Mucosa of rectum (tissue), 2 donors: ENCODE measurements at regions not wholly inside any gene's neighbourhood (a gene's known extent, or its start where the extent isn't known, plus 50 kb on each side); places are given as distances from the start of the nearest gene placed in this dataset.

Source experiments
- H3K27ac ChIP-seq, 2 donors: one replicate each; pipeline ENCODE4 v1.7.0; 2013; ENCODE audit warnings: inconsistent platforms in 2 of 2, low read depth in 2 of 2, low read length in 2 of 2
- H3K27me3 ChIP-seq, 2 donors: one replicate each; pipeline ENCODE4 v1.7.0; 2013; ENCODE audit warnings: low read length in 2 of 2; ENCODE audit not compliant: control insufficient read depth in 2 of 2, insufficient read depth in 2 of 2
- H3K36me3 ChIP-seq, 2 donors: one replicate each; pipeline ENCODE4 v1.7.0; 2013; ENCODE audit warnings: low read length in 2 of 2; ENCODE audit not compliant: control insufficient read depth in 2 of 2, insufficient read depth in 2 of 2
- H3K4me1 ChIP-seq, 2 donors: one replicate each; pipeline ENCODE4 v1.7.0; 2013; ENCODE audit warnings: low read length in 2 of 2, mild to moderate bottlenecking in 1 of 2; ENCODE audit not compliant: control insufficient read depth in 2 of 2, insufficient read depth in 2 of 2
- H3K4me3 ChIP-seq, 2 donors: one replicate each; pipeline ENCODE4 v1.7.0; 2013; ENCODE audit warnings: low read length in 2 of 2
- H3K9ac ChIP-seq, 2 donors: one replicate each; pipeline ENCODE4 v1.7.0; 2013; ENCODE audit warnings: low read length in 2 of 2, low read depth in 1 of 2, mild to moderate bottlenecking in 1 of 2
- H3K9me3 ChIP-seq, 2 donors: one replicate each; pipeline ENCODE4 v1.7.0; 2013; ENCODE audit warnings: low read length in 2 of 2; ENCODE audit not compliant: control insufficient read depth in 2 of 2
- donor health status: healthy.
- donor health status: Normal muscosa, but diverticular disease.

DNA sequence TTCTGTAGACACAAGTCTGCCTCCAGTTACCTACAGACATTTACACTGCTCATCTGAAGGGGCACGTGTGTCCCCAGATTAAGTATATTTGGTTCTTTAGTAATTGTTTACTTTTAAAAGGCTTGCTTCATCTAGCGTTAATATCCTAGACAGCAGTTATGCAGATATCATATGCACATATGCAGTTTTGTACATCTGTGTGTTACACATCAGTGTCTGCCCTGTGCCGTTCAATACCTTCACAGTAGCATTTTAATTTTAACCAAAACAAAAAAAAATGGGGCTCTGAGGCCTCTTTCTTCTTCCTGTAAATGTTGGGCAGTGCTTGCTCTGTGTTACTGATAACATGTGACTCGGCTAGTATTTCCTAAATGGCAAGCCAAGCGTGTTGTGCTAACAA lies 331.4 kb upstream of the MGMT start:
- no peaks in the 10 kb centered on the region for H3K27me3 ChIP-seq
- no peaks in the 10 kb centered on the region for H3K4me1 ChIP-seq
- no peak overlapping the region for H3K9ac ChIP-seq

DNA sequence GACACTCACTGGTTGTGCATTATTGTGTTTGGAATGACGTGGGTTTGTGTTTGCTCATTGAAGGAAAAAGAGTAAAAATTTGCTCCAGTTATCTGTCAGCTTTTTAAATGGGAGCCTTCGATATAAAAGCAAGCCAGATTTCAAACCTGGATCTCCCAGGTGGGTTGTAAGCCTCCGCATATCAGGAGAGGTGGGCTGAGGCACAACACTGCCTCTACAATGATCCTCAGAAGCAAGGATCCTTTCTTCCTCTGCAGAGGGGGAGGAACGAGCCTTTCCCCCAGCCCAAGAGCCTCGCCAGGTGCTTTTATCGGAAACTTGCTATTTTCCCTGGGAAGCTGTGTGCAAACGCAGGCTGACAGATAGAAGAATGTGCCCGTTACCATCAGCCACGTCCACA lies 331.0 kb upstream of the MGMT start:
- Histone ChIP-seq H3K27ac (no peak overlapping the region), H3K4me3 (no peak overlapping the region), H3K9me3 (no peaks in the 10 kb centered on the region), H3K36me3 (no peaks in the 10 kb centered on the region), H3K4me1 (peaks cover 0 to under 1% of the 10 kb centered on the region in 2 donors), H3K9ac (no peak overlapping the region), H3K27me3 (no peaks in the 10 kb centered on the region)

More for the DNA sequence above, 331.4 kb upstream of the MGMT start:
- H3K36me3 ChIP-seq = no peaks in the 10 kb centered on the region
- H3K9me3 ChIP-seq = no peaks in the 10 kb centered on the region
- H3K4me3 ChIP-seq = no peak overlapping the region
- no peak overlapping the region for H3K27ac ChIP-seq

- H3K9ac ChIP-seq = no peak overlapping the region
- no peaks in the 10 kb centered on the region for H3K36me3 ChIP-seq
- H3K4me3 ChIP-seq = no peak overlapping the region
- no peaks in the 10 kb centered on the region for H3K9me3 ChIP-seq
- no peaks in the 10 kb centered on the region for H3K27me3 ChIP-seq
- no peak overlapping the region for H3K27ac ChIP-seq
- H3K4me1 ChIP-seq = peaks cover 0 to 2% of the 10 kb centered on the region in 2 donors
These were observed 330.1 kb upstream of the MGMT start for GRCh38 chr10:129136951-129137350.

- Histone ChIP-seq H3K9ac (no peak overlapping the region), H3K27me3 (no peaks in the 10 kb centered on the region), H3K4me3 (no peak overlapping the region), H3K4me1 (peaks cover 0 to 2% of the 10 kb centered on the region in 2 donors), H3K27ac (no peak overlapping the region), H3K36me3 (no peaks in the 10 kb centered on the region), H3K9me3 (no peaks in the 10 kb centered on the region)
These were observed 325.8 kb upstream of the MGMT start for GRCh38 chr10:129140921-129141885.

- no peaks in the 10 kb centered on the region for H3K27me3 ChIP-seq
- no peaks in the 10 kb centered on the region for H3K4me1 ChIP-seq
- no peak overlapping the region for H3K9ac ChIP-seq
- H3K4me3 ChIP-seq = no peak overlapping the region
- no peak overlapping the region for H3K27ac ChIP-seq
- H3K9me3 ChIP-seq = no peaks in the 10 kb centered on the region
- H3K36me3 ChIP-seq = no peaks in the 10 kb centered on the region
These were observed 315.8 kb upstream of the MGMT start for GRCh38 chr10:129151281-129151680.

- no peak overlapping the region for H3K4me3 ChIP-seq
- H3K36me3 ChIP-seq = no peaks in the 10 kb centered on the region
- no peaks in the 10 kb centered on the region for H3K27me3 ChIP-seq
- no peak overlapping the region for H3K9ac ChIP-seq
- no peak overlapping the region for H3K27ac ChIP-seq
- no peaks in the 10 kb centered on the region for H3K9me3 ChIP-seq
- no peaks in the 10 kb centered on the region for H3K4me1 ChIP-seq
These were observed 310.6 kb upstream of the MGMT start for GRCh38 chr10:129156406-129156805.

- H3K4me1 ChIP-seq = no peaks in the 10 kb centered on the region
- no peak overlapping the region for H3K27ac ChIP-seq
- no peaks in the 10 kb centered on the region for H3K9me3 ChIP-seq
- H3K36me3 ChIP-seq = no peaks in the 10 kb centered on the region
- H3K4me3 ChIP-seq = no peak overlapping the region
- H3K27me3 ChIP-seq = no peaks in the 10 kb centered on the region
- no peak overlapping the region for H3K9ac ChIP-seq
These were observed 309.9 kb upstream of the MGMT start for GRCh38 chr10:129157185-129157584.

- no peaks in the 10 kb centered on the region for H3K9me3 ChIP-seq
- H3K4me3 ChIP-seq = no peak overlapping the region
- H3K27me3 ChIP-seq = no peaks in the 10 kb centered on the region
- no peaks in the 10 kb centered on the region for H3K4me1 ChIP-seq
- H3K36me3 ChIP-seq = no peaks in the 10 kb centered on the region
- H3K27ac ChIP-seq = no peak overlapping the region
- H3K9ac ChIP-seq = no peak overlapping the region
These were observed 305.9 kb upstream of the MGMT start for GRCh38 chr10:129161150-129161549.

DNA sequence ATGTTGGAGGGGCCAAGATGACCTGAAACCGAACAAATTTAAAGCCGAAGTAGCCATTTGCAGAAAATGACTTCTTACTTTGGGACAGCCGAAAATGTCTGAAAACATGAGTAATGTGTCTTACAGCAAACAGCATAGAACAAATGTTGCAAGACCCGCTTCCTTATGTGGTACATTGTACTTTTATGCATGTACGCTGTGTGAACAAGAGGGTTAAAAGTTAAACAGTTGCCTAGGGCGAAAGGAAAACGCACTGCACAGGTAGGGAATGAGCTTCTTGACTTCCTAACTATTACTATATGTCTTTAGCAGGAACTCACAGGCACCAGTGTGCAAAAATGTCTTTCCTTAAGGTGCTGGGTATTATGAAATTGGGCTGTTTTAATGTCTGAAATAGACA lies 303.5 kb upstream of the MGMT start:
- Histone ChIP-seq H3K36me3 (no peaks in the 10 kb centered on the region), H3K27me3 (no peaks in the 10 kb centered on the region), H3K9ac (no peak overlapping the region), H3K4me1 (no peaks in the 10 kb centered on the region), H3K27ac (no peak overlapping the region), H3K4me3 (no peak overlapping the region), H3K9me3 (no peaks in the 10 kb centered on the region)

DNA sequence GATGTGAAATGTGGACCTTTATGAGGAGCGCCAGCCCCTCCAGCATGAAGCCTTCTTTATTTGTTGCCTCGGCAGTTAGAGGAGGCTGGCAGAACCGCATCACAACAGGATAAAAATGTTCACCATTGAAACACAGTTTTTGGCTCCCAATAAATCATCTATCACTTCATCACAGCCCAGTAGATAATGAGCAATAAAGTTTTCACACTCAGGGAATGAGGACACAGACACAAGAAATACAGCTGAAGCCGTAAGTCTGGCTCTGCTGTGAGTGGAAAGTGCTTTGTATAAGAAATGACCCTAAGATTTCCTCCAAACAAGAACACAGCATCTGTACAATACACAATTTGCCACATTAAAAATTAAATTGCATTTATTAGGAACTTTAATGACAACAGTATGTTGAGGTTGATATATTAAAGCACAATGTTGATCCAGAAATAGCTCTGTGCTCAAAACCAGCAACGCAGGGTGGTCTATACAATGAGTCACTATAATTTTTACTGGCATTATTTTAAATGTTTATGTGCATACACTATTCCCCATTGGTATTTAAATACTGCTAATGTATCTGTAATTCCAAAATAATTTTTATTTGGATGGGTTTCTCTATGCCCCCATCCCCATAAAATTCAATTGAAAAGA lies 301.8 kb upstream of the MGMT start:
- no peaks in the 10 kb centered on the region for H3K9me3 ChIP-seq
- no peaks in the 10 kb centered on the region for H3K27me3 ChIP-seq
- no peaks in the 10 kb centered on the region for H3K4me1 ChIP-seq
- no peak overlapping the region for H3K9ac ChIP-seq
- H3K27ac ChIP-seq = no peak overlapping the region
- no peak overlapping the region for H3K4me3 ChIP-seq
- no peaks in the 10 kb centered on the region for H3K36me3 ChIP-seq
